Naive thymus-derived CD8-positive, alpha-beta T cell (primary cell): ENCODE measurements at regions not wholly inside any gene's neighbourhood (a gene's known extent, or its start where the extent isn't known, plus 50 kb on each side); places are given as distances from the start of the nearest gene placed in this dataset.
"Not testable (repeated sequence)": the region's sequence is repeated elsewhere in the genome, so short reads cannot be mapped to it uniquely, and the experiment has no call there.

Experiments
- ATAC-seq, 2 donors: fragments of 150-1000 bp; cut with Tn5 transposase in 1 of 2; sonication (Bioruptor Pico), chemical (Tn5 transposase) in 1 of 2; 1 replicate in 1 of 2; 2 replicates in 1 of 2; pipeline ENCODE4 v1.10.0; 2021; ENCODE audit warnings: mild to moderate bottlenecking in 2 of 2, moderate library complexity in 2 of 2
- POLR2A ChIA-PET: fragments of 350-600 bp; sonication (Branson Sonifier 250); formaldehyde crosslinking; loops from one replicate; lab custom pipeline; 2021; ENCODE audit warnings: antibody characterized with exemption; lab: Charles Lee
- DNase-seq, 10 donors: peaks; one replicate each; pipeline versions ENCODE4 v3.0.0 to v3.0.0-alpha.2; 2020 to 2022
- H3K27ac Mint-ChIP-seq, 10 donors: one replicate each; pipeline ENCODE4 v1.8.0; 2020 to 2022; ENCODE audit warnings: mild to moderate bottlenecking in 10 of 10, mixed read lengths in 10 of 10, moderate library complexity in 4 of 10, inconsistent platforms in 1 of 10
- H3K27me3 Mint-ChIP-seq, 5 donors: one replicate each; pipeline ENCODE4 v1.8.0; 2021 to 2022; ENCODE audit warnings: mixed read lengths in 5 of 5
- H3K36me3 Mint-ChIP-seq, 3 donors: one replicate each; pipeline ENCODE4 v1.8.0; 2020 to 2022; ENCODE audit warnings: mixed read lengths in 3 of 3, mild to moderate bottlenecking in 2 of 3, inconsistent platforms in 1 of 3
- H3K4me1 Mint-ChIP-seq, 4 donors: one replicate each; pipeline ENCODE4 v1.8.0; 2021 to 2022; ENCODE audit warnings: mixed read lengths in 4 of 4
- H3K4me3 Mint-ChIP-seq, 10 donors: one replicate each; pipeline ENCODE4 v1.8.0; 2020 to 2022; ENCODE audit warnings: mild to moderate bottlenecking in 10 of 10, mixed read lengths in 10 of 10, moderate library complexity in 6 of 10, inconsistent platforms in 1 of 10
- H3K9me3 Mint-ChIP-seq, 9 donors: one replicate each; pipeline ENCODE4 v1.8.0; 2020 to 2022; ENCODE audit warnings: mixed read lengths in 9 of 9, mild to moderate bottlenecking in 3 of 9, inconsistent platforms in 1 of 9, moderate library complexity in 1 of 9

- Mint-ChIP-seq H3K4me1 (peaks cover 8 to 14% (median 11%) of the 10 kb centered on the region in 4 donors), H3K27ac (no peak overlapping the region), H3K4me3 (no peak overlapping the region), H3K36me3 (no peaks in the 10 kb centered on the region), H3K9me3 (no peaks in the 10 kb centered on the region), H3K27me3 (peaks cover 0 to 4% (median 0%) of the 10 kb centered on the region in 5 donors)
- POLR2A ChIA-PET = no interaction called here
- ATAC-seq (no peak), DNase-seq (no peak)
Measured at GRCh38 chrX:40247848-40248622, 150.3 kb upstream of the BCOR start.

- no peak for ATAC-seq
- Mint-ChIP-seq H3K27ac (no peak overlapping the region), H3K4me3 (no peak overlapping the region)
Measured at GRCh38 chrX:40247382-40247781, 149.6 kb upstream of the BCOR start.

GRCh38 chrX:40245488-40246071 lies 147.8 kb upstream of the BCOR start:
- DNase-seq (peak in 2 of 10 donors; percentile 7 to 16), ATAC-seq (peak; percentile 44 to 45)
- Mint-ChIP-seq H3K36me3 (no peaks in the 10 kb centered on the region), H3K4me1 (peaks cover 9 to 14% (median 11%) of the 10 kb centered on the region in 4 donors), H3K9me3 (no peaks in the 10 kb centered on the region), H3K27me3 (peaks cover 0 to 4% (median 0%) of the 10 kb centered on the region in 5 donors), H3K27ac (peak overlapping the region in 6 of 10 donors; percentile 18 to 90 (median 60)), H3K4me3 (peak overlapping the region in 7 of 10 donors; percentile 16 to 80 (median 62))
- POLR2A ChIA-PET = interaction anchor here (0.5 to 2.2 kb wide), 3 partner anchors 69 to 141 kb away, joined by 3 to 10 read pairs (median 3); no protein-coding TSS in a partner anchor

More at GRCh38 chrX:40247382-40247781, 149.6 kb upstream of the BCOR start:
- POLR2A ChIA-PET = no interaction called here
- Mint-ChIP-seq H3K27me3 (peaks cover 0 to 4% (median 0%) of the 10 kb centered on the region in 5 donors), H3K36me3 (no peaks in the 10 kb centered on the region), H3K4me1 (peaks cover 8 to 14% (median 11%) of the 10 kb centered on the region in 4 donors), H3K9me3 (no peaks in the 10 kb centered on the region)
- DNase-seq = no peak

GRCh38 chrX:40244980-40245379 lies 147.2 kb upstream of the BCOR start:
- Mint-ChIP-seq H3K36me3 (no peaks in the 10 kb centered on the region), H3K9me3 (no peaks in the 10 kb centered on the region), H3K4me1 (peaks cover 9 to 14% (median 11%) of the 10 kb centered on the region in 4 donors), H3K27ac (peak overlapping the region in 2 of 10 donors; percentile 5 to 78), H3K4me3 (peak overlapping the region in 8 of 10 donors; percentile 2 to 34 (median 24)), H3K27me3 (peaks cover 0 to 4% (median 0%) of the 10 kb centered on the region in 5 donors)
- POLR2A ChIA-PET = interaction anchor here (0.5 to 2.2 kb wide), 3 partner anchors 68 to 140 kb away, joined by 3 to 10 read pairs (median 3); no protein-coding TSS in a partner anchor
- DNase-seq (peak in 2 of 10 donors; percentile 25 to 26), ATAC-seq (peak; percentile 53 to 80)

GRCh38 chrX:40243755-40244515 lies 146.2 kb upstream of the BCOR start:
- Mint-ChIP-seq H3K4me3 (no peak overlapping the region), H3K27me3 (peaks cover 0 to 4% (median 0%) of the 10 kb centered on the region in 5 donors), H3K27ac (no peak overlapping the region), H3K9me3 (no peaks in the 10 kb centered on the region), H3K4me1 (peaks cover 9 to 14% (median 11%) of the 10 kb centered on the region in 4 donors), H3K36me3 (no peaks in the 10 kb centered on the region)
- no peak for DNase-seq
- POLR2A ChIA-PET = interaction anchor here (2.2 kb wide), 1 partner anchor 67 kb away, joined by 10 read pairs; no protein-coding TSS in a partner anchor
- no peak for ATAC-seq

GRCh38 chrX:40240844-40241243 lies 143.1 kb upstream of the BCOR start:
- ATAC-seq (no peak), DNase-seq (no peak)
- H3K27me3 Mint-ChIP-seq = peaks cover 0 to 4% (median 0%) of the 10 kb centered on the region in 5 donors
- POLR2A ChIA-PET = no interaction called here
- H3K9me3 Mint-ChIP-seq = no peaks in the 10 kb centered on the region
- H3K4me1 Mint-ChIP-seq = peaks cover 9 to 17% (median 13%) of the 10 kb centered on the region in 4 donors
- H3K4me3 Mint-ChIP-seq = no peak overlapping the region
- H3K36me3 Mint-ChIP-seq = no peaks in the 10 kb centered on the region
- H3K27ac Mint-ChIP-seq = no peak overlapping the region

- ATAC-seq (no peak), DNase-seq (no peak)
- Mint-ChIP-seq H3K27ac (no peak overlapping the region), H3K36me3 (no peaks in the 10 kb centered on the region), H3K27me3 (peaks cover 0 to 2% (median 0%) of the 10 kb centered on the region in 5 donors), H3K4me1 (peaks cover 0 to 6% (median 2%) of the 10 kb centered on the region in 4 donors), H3K9me3 (no peaks in the 10 kb centered on the region), H3K4me3 (peak overlapping the region in 3 of 10 donors; percentile 7 to 51 (median 27))
- POLR2A ChIA-PET = interaction anchor here (0.6 to 1.3 kb wide), 2 partner anchors 17 to 61 kb away, joined by 3 to 5 read pairs; no protein-coding TSS in a partner anchor
Measured at GRCh38 chrX:40237731-40238178, 140.0 kb upstream of the BCOR start.

GRCh38 chrX:40230646-40231045 lies 132.9 kb upstream of the BCOR start:
- Mint-ChIP-seq H3K27ac (no peak overlapping the region), H3K9me3 (no peaks in the 10 kb centered on the region), H3K27me3 (no peaks in the 10 kb centered on the region), H3K4me3 (no peak overlapping the region), H3K4me1 (no peaks in the 10 kb centered on the region), H3K36me3 (no peaks in the 10 kb centered on the region)
- DNase-seq (no peak), ATAC-seq (no peak)
- POLR2A ChIA-PET = no interaction called here

GRCh38 chrX:40227125-40227524 lies 129.4 kb upstream of the BCOR start:
- H3K4me3 Mint-ChIP-seq = no peak overlapping the region
- no peaks in the 10 kb centered on the region for H3K27me3 Mint-ChIP-seq
- H3K4me1 Mint-ChIP-seq = no peaks in the 10 kb centered on the region
- H3K9me3 Mint-ChIP-seq = peaks cover 0 to 13% (median 0%) of the 10 kb centered on the region in 9 donors
- H3K36me3 Mint-ChIP-seq = no peaks in the 10 kb centered on the region
- ATAC-seq (no peak), DNase-seq (no peak)
- POLR2A ChIA-PET = no interaction called here
- no peak overlapping the region for H3K27ac Mint-ChIP-seq

GRCh38 chrX:40224658-40225057 lies 126.9 kb upstream of the BCOR start:
- peaks cover 0 to 1% (median 0%) of the 10 kb centered on the region in 4 donors for H3K4me1 Mint-ChIP-seq
- ATAC-seq (no peak), DNase-seq (no peak)
- no peak overlapping the region for H3K27ac Mint-ChIP-seq
- peaks cover 0 to 14% (median 0%) of the 10 kb centered on the region in 9 donors for H3K9me3 Mint-ChIP-seq
- H3K4me3 Mint-ChIP-seq = no peak overlapping the region
- no peaks in the 10 kb centered on the region for H3K27me3 Mint-ChIP-seq
- H3K36me3 Mint-ChIP-seq = no peaks in the 10 kb centered on the region
- POLR2A ChIA-PET = no interaction called here

- H3K27ac Mint-ChIP-seq, H3K4me1 Mint-ChIP-seq, H3K27me3 Mint-ChIP-seq, H3K36me3 Mint-ChIP-seq, ATAC-seq, DNase-seq, H3K4me3 Mint-ChIP-seq: not testable (repeated sequence)
- peaks cover 0 to 14% (median 0%) of the 10 kb centered on the region in 9 donors for H3K9me3 Mint-ChIP-seq
- POLR2A ChIA-PET = interaction anchor here (0.7 kb wide), 1 partner anchor 20 kb away, joined by 4 read pairs; no protein-coding TSS in a partner anchor
Measured at GRCh38 chrX:40222612-40223011, 124.9 kb upstream of the BCOR start.

GRCh38 chrX:40213092-40213491 lies 115.3 kb upstream of the BCOR start:
- Mint-ChIP-seq H3K9me3 (peaks cover 0 to 9% (median 0%) of the 10 kb centered on the region in 9 donors), H3K4me1 (peaks cover 0 to 4% (median 1%) of the 10 kb centered on the region in 4 donors), H3K27me3 (no peaks in the 10 kb centered on the region), H3K36me3 (peaks cover 0 to 5% (median 0%) of the 10 kb centered on the region in 3 donors), H3K27ac (no peak overlapping the region), H3K4me3 (no peak overlapping the region)
- POLR2A ChIA-PET = interaction anchor here (1.3 kb wide), 1 partner anchor 46 kb away, joined by 3 read pairs; no protein-coding TSS in a partner anchor
- DNase-seq = no peak
- ATAC-seq = no peak
